Kidney (tissue), 13 donors: ENCODE measurements at regions not wholly inside any gene's neighbourhood (a gene's known extent, or its start where the extent isn't known, plus 50 kb on each side); places are given as distances from the start of the nearest gene placed in this dataset.
"Not testable (repeated sequence)": the region's sequence is repeated elsewhere in the genome, so short reads cannot be mapped to it uniquely, and the experiment has no call there.

ENCODE experiments used
- DNase-seq, 5 donors: peaks; one replicate each; pipeline ENCODE4 v3.0.0-alpha.2; 2013 to 2020
- FAIRE-seq: peaks from 2 replicates; lab custom pipeline; 2012; peaks lifted over from hg19 to GRCh38; lab: Jason Lieb, UNC
- H3K27ac ChIP-seq, 2 donors: one replicate each; pipeline ENCODE4 v1.7.0; 2013; ENCODE audit warnings: low read depth in 2 of 2, low read length in 2 of 2, inconsistent platforms in 1 of 2
- H3K27me3 ChIP-seq: one replicate; pipeline ENCODE4 v1.7.1; 2013; ENCODE audit warnings: low read length, inconsistent platforms; ENCODE audit not compliant: control insufficient read depth, insufficient read depth
- H3K36me3 ChIP-seq, 3 donors: one replicate each; pipeline versions ENCODE4 v1.7.0 to v1.7.1; 2013; ENCODE audit warnings: low read length in 3 of 3, control low read depth in 1 of 3, inconsistent platforms in 1 of 3; ENCODE audit not compliant: insufficient read depth in 3 of 3, control insufficient read depth in 2 of 3
- H3K4me1 ChIP-seq, 3 donors: one replicate each; pipeline versions ENCODE4 v1.7.0 to v1.7.1; 2013; ENCODE audit warnings: low read length in 3 of 3, inconsistent platforms in 1 of 3, low read depth in 1 of 3; ENCODE audit not compliant: control insufficient read depth in 2 of 3, insufficient read depth in 2 of 3
- H3K4me3 ChIP-seq, 3 donors: one replicate each; pipeline versions ENCODE4 v1.7.0 to v1.8.1; 2013; ENCODE audit warnings: low read length in 3 of 3, control low read depth in 1 of 3, inconsistent platforms in 1 of 3
- H3K9ac ChIP-seq, 3 donors: one replicate each; pipeline versions ENCODE4 v1.7.0 to v1.7.1; 2013; ENCODE audit warnings: low read length in 3 of 3, control low read depth in 1 of 3, inconsistent platforms in 1 of 3
- H3K9me3 ChIP-seq, 3 donors: one replicate each; pipeline versions ENCODE4 v1.7.0 to v1.7.1; 2013; ENCODE audit warnings: low read length in 3 of 3, control low read depth in 1 of 3, inconsistent platforms in 1 of 3; ENCODE audit not compliant: control insufficient read depth in 2 of 3, insufficient read depth in 1 of 3
- CTCF ChIP-seq: IDR thresholded peaks from 3 replicates; pipeline ENCODE4 v1.5.1; 2012; ENCODE audit warnings: mild to moderate bottlenecking, moderate library complexity, borderline replicate concordance; ENCODE audit not compliant: insufficient read depth; ENCODE audit errors: extremely low read depth
- intact Hi-C: fragments of 100-400 bp; cut with DNase I; formaldehyde crosslinking; loops from one replicate; pipeline ENCODE4 v1.11.1; 2022
- donor health status: control.
- donor health status: control.
- donor health status: control.
- donor health status: control.
- donor health status: control.
- donor health status: DM: yes; HTN: yes; CAD: no.
- donor health status: Normal renal cell carcinoma (clear cell type).

GRCh38 chr4:79827283-79827682, 245.7 kb downstream of the ANTXR2 start:
- Histone ChIP-seq H3K4me3 (no peak overlapping the region), H3K27me3 (no peaks in the 10 kb centered on the region), H3K36me3 (no peaks in the 10 kb centered on the region), H3K9me3 (no peaks in the 10 kb centered on the region), H3K9ac (no peak overlapping the region), H3K27ac (no peak overlapping the region), H3K4me1 (no peaks in the 10 kb centered on the region)
- intact Hi-C loops, result no loop called here
- DNase-seq (no peak), FAIRE-seq (no peak)
- TF ChIP-seq CTCF, result no peak

GRCh38 chr4:79823148-79823763, 249.8 kb downstream of the ANTXR2 start:
- Histone ChIP-seq H3K27ac (no peak overlapping the region), H3K27me3 (no peaks in the 10 kb centered on the region), H3K4me3 (no peak overlapping the region), H3K9me3 (no peaks in the 10 kb centered on the region), H3K4me1 (no peaks in the 10 kb centered on the region), H3K9ac (no peak overlapping the region), H3K36me3 (no peaks in the 10 kb centered on the region)
- DNase-seq (no peak), FAIRE-seq (no peak)
- no peak for TF ChIP-seq CTCF
- intact Hi-C loops, result no loop called here

- Histone ChIP-seq H3K4me3 (no peak overlapping the region), H3K9me3 (no peaks in the 10 kb centered on the region), H3K4me1 (no peaks in the 10 kb centered on the region), H3K9ac (no peak overlapping the region), H3K27ac (no peak overlapping the region), H3K36me3 (no peaks in the 10 kb centered on the region), H3K27me3 (no peaks in the 10 kb centered on the region)
- FAIRE-seq, result no peak
- TF ChIP-seq CTCF, result no peak
- no peak for DNase-seq
- intact Hi-C loops, result no loop called here
These were observed 252.6 kb downstream of the ANTXR2 start for GRCh38 chr4:79820427-79820826.

GRCh38 chr4:79807933-79808332, 265.1 kb downstream of the ANTXR2 start:
- H3K9ac ChIP-seq, H3K27me3 ChIP-seq, H3K4me1 ChIP-seq, H3K36me3 ChIP-seq, intact Hi-C loops, DNase-seq, H3K9me3 ChIP-seq, H3K4me3 ChIP-seq, H3K27ac ChIP-seq, FAIRE-seq: not testable (repeated sequence)
